GM12874 (cell line): ENCODE measurements at regions not wholly inside any gene's neighbourhood (a gene's known extent, or its start where the extent isn't known, plus 50 kb on each side); places are given as distances from the start of the nearest gene placed in this dataset.

ENCODE experiments used
- CTCF ChIP-seq: IDR thresholded peaks from 2 replicates; pipeline ENCODE4 v1.5.1; 2011; ENCODE audit warnings: low read depth, mild to moderate bottlenecking, control low read depth, low read length, moderate library complexity; ENCODE audit not compliant: insufficient read depth

- no peak for TF ChIP-seq CTCF
Observed at GRCh38 chr7:1382553-1383397, 76.5 kb downstream of the MICALL2 start.

- no peak for TF ChIP-seq CTCF
Observed at GRCh38 chr7:1383398-1384112, 75.7 kb downstream of the MICALL2 start.

GRCh38 chr7:1384113-1384415 is 75.2 kb downstream of the MICALL2 start:
- TF ChIP-seq CTCF = no peak
